GM23248 (cell line): ENCODE measurements at regions not wholly inside any gene's neighbourhood (a gene's known extent, or its start where the extent isn't known, plus 50 kb on each side); places are given as distances from the start of the nearest gene placed in this dataset.

Experiments
- EZH2 ChIP-seq: fragments of 200-600 bp; sonication (generic); IDR thresholded peaks from 2 replicates; pipeline ENCODE4 v1.6.1; 2018; ENCODE audit warnings: antibody characterized with exemption, mild to moderate bottlenecking; ENCODE audit not compliant: insufficient read depth, poor library complexity, severe bottlenecking
- EZH2phosphoT487 ChIP-seq: fragments of 200-600 bp; sonication (generic); IDR thresholded peaks from 2 replicates; pipeline ENCODE4 v1.6.1; 2018; ENCODE audit warnings: antibody characterized with exemption, moderate library complexity, mild to moderate bottlenecking, low read depth; ENCODE audit not compliant: insufficient read depth

DNA sequence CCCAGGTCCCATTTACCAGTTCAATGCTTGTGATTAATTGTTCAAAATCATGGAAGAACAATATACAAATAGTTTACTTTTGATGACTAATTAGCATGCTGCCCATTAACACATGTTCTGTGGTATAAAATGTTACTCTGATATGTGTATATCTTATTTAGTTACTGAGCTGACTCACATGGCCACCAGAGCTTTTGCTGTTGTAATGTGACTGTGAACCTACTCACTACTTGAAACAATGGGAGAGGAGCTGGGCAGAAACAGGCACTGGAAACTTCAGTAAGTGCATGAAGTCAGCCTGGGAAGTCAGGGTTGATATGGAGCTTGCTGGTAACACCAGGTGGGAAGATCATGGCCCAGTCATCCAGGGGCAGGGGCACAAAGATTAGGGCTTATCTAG lies 72.7 kb upstream of the MAD2L1 start:
- TF ChIP-seq EZH2 = no peak
- no peak for TF ChIP-seq EZH2phosphoT487
